ENCODE measurements at regions not wholly inside any gene's neighbourhood (a gene's known extent, or its start where the extent isn't known, plus 50 kb on each side); places are given as distances from the start of the nearest gene placed in this dataset.

DNA sequence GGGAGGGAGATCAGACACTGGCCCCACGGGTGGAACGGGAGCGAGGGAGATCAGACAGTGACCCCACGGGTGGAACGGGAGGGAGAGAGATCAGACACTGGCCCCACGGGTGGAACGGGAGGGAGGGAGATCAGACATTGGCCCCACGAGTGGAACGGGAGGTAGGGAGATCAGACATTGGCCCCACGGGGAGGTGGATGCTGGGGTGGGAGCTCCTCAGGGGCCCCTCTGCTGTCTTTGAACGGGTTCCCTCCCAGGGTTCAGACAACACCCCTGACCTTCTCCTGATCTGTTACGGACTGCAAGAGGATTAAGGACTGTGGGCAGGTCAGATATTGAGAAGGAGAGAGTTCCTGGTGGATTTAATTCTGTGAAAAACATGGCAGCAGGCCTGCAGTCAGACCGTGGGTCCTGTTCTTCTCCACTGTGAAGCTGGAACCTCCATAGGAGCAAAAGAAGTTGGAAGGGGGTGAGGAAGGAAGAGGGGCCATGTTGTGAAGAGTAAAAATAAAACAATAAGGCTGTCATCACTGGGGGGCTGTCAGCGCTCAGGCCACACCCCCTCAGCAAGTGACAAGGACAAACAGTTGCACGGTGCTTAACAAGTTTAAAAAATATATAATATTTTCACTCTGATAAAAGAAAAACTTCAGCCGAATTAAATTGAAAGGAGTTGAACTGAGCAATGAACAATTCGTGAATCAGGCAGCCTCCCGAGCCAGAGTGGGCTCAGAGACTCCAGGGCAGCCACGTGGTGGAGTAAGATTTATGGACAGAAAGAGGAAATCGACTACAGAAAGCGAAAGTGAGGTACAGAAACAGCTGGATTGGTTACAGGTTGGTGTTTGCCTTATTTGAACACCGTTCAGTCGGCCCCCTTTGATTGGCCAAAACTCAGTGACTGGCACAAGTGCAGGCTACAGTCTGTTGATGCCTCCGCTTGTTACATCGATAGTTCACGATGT is 348.7 kb upstream of the TNRC6C start:
- TF ChIP-seq POLR2AphosphoS5 (IDR thresholded peaks at IDR 0.05; ENCODE audit: control insufficient read depth, insufficient read depth, low read depth, low read length) (no peak), SRSF9 (IDR thresholded peaks at IDR 0.05; ENCODE audit: borderline replicate concordance, low read depth, low read length) (no peak), TAF1 (IDR thresholded peaks at IDR 0.05; ENCODE audit: control insufficient read depth, extremely low read depth, insufficient read depth, low read length, severe bottlenecking) (no peak), RAD21 (CRISPR knock-in tag; conservative IDR thresholded peaks at IDR 0.05 in 1 of 2, IDR thresholded peaks at IDR 0.05 in 1 of 2) (no peak), NFYB (IDR thresholded peaks at IDR 0.05; ENCODE audit: extremely low read depth, insufficient read length) (no peak), MXI1 (IDR thresholded peaks at IDR 0.05; ENCODE audit: low read depth, low read length) (no peak), MECOM (CRISPR knock-in tag; IDR thresholded peaks at IDR 0.05) (no peak), RFX5 (IDR thresholded peaks at IDR 0.05; ENCODE audit: low read depth, low read length) (no peak), CHD1 (IDR thresholded peaks at IDR 0.05; ENCODE audit: low read length) (no peak), EZH2 (IDR thresholded peaks at IDR 0.05; ENCODE audit: borderline replicate concordance, low read depth, low read length) (no peak)
- TF ChIP-seq, protein P1, sequence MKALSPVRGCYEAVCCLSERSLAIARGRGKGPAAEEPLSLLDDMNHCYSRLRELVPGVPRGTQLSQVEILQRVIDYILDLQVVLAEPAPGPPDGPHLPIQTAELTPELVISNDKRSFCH (CRISPR knock-in tag; IDR thresholded peaks at IDR 0.05): no peak
- TF ChIP-seq, protein P1 (tag; IDR thresholded peaks at IDR 0.05): no peak
- TF ChIP-seq, protein P2, sequence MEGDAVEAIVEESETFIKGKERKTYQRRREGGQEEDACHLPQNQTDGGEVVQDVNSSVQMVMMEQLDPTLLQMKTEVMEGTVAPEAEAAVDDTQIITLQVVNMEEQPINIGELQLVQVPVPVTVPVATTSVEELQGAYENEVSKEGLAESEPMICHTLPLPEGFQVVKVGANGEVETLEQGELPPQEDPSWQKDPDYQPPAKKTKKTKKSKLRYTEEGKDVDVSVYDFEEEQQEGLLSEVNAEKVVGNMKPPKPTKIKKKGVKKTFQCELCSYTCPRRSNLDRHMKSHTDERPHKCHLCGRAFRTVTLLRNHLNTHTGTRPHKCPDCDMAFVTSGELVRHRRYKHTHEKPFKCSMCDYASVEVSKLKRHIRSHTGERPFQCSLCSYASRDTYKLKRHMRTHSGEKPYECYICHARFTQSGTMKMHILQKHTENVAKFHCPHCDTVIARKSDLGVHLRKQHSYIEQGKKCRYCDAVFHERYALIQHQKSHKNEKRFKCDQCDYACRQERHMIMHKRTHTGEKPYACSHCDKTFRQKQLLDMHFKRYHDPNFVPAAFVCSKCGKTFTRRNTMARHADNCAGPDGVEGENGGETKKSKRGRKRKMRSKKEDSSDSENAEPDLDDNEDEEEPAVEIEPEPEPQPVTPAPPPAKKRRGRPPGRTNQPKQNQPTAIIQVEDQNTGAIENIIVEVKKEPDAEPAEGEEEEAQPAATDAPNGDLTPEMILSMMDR (IDR thresholded peaks at IDR 0.05 in 2 of 3, conservative IDR thresholded peaks at IDR 0.05 in 1 of 3; ENCODE audit: insufficient read depth in 2 of 3, low read depth in 1 of 3, low read length in 3 of 3): no peak
- TF ChIP-seq, protein P3, sequence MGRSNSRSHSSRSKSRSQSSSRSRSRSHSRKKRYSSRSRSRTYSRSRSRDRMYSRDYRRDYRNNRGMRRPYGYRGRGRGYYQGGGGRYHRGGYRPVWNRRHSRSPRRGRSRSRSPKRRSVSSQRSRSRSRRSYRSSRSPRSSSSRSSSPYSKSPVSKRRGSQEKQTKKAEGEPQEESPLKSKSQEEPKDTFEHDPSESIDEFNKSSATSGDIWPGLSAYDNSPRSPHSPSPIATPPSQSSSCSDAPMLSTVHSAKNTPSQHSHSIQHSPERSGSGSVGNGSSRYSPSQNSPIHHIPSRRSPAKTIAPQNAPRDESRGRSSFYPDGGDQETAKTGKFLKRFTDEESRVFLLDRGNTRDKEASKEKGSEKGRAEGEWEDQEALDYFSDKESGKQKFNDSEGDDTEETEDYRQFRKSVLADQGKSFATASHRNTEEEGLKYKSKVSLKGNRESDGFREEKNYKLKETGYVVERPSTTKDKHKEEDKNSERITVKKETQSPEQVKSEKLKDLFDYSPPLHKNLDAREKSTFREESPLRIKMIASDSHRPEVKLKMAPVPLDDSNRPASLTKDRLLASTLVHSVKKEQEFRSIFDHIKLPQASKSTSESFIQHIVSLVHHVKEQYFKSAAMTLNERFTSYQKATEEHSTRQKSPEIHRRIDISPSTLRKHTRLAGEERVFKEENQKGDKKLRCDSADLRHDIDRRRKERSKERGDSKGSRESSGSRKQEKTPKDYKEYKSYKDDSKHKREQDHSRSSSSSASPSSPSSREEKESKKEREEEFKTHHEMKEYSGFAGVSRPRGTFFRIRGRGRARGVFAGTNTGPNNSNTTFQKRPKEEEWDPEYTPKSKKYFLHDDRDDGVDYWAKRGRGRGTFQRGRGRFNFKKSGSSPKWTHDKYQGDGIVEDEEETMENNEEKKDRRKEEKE (IDR thresholded peaks at IDR 0.05; ENCODE audit: borderline replicate concordance in 1 of 2, control insufficient read depth in 1 of 2, low read depth in 2 of 2, low read length in 1 of 2): no peak
